K562 (cell line): ENCODE measurements at regions not wholly inside any gene's neighbourhood (a gene's known extent, or its start where the extent isn't known, plus 50 kb on each side); places are given as distances from the start of the nearest gene placed in this dataset.

Source experiments
- ATAC-seq: fragments of 200-7000 bp; cut with Tn5 transposase; 3 replicates; pipeline ENCODE4 v1.9.1; 2020; ENCODE audit warnings: moderate library complexity
- BruUV-seq: library from RNA; stranded (reverse); fragments of 400-500 nt; replicated peaks from 2 replicates; lab custom pipeline; 2021; lab: Mats Ljungman, UMichigan
- CTCF ChIA-PET: fragments of 300-600 bp; formaldehyde crosslinking; extraction: SDS; loops from one replicate; lab custom pipeline; 2021; ENCODE audit warnings: low intra/inter-chr PET ratio; lab: Yijun Ruan, JAX
- POLR2A ChIA-PET: fragments of 300-600, 350-650 bp; sonication (Branson Sonifier 250); formaldehyde crosslinking; extraction: SDS; loops from one replicate; lab custom pipeline; 2021; ENCODE audit warnings: antibody characterized with exemption, inconsistent platforms; lab: Yijun Ruan, JAX
- DNase-seq, 4 experiments: peaks; one replicate each; pipeline versions ENCODE4 v3.0.0 to v3.0.0-alpha.2; 2011 to 2018; ENCODE audit warnings: low spot score in 3 of 4, mixed read lengths in 3 of 4; ENCODE audit errors: extremely low read depth in 1 of 4
- FAIRE-seq: peaks from 2 replicates; lab custom pipeline; 2011; peaks lifted over from hg19 to GRCh38; lab: Jason Lieb, UNC
- H2AFZ ChIP-seq: 2 replicates; pipeline ENCODE4 v1.6.0; 2011; ENCODE audit warnings: low read depth, low read length, control low read depth, inconsistent platforms
- H3K27ac ChIP-seq: fragments of 200-600 bp; 3 replicates; pipeline ENCODE4 v1.8.0; 2011; ENCODE audit warnings: low read depth, mild to moderate bottlenecking, control low read depth, inconsistent platforms, low read length, moderate library complexity, mixed read lengths; ENCODE audit errors: extremely low read depth
- H3K27me3 ChIP-seq, 2 experiments: fragments of 300-600 bp in 1 of 2; 2 replicates in 1 of 2; 3 replicates in 1 of 2; pipeline versions ENCODE4 v1.6.0 to v1.8.0; 2011; ENCODE audit warnings: inconsistent platforms in 2 of 2, low read length in 2 of 2, mild to moderate bottlenecking in 1 of 2, mixed read lengths in 1 of 2, moderate library complexity in 1 of 2; ENCODE audit not compliant: control insufficient read depth in 2 of 2, insufficient read depth in 2 of 2
- H3K36me3 ChIP-seq: fragments of 300-600 bp; 3 replicates; pipeline ENCODE4 v1.8.0; 2011; ENCODE audit warnings: mild to moderate bottlenecking, low read length, inconsistent platforms; ENCODE audit not compliant: control insufficient read depth, insufficient read depth
- H3K4me1 ChIP-seq, 2 experiments: fragments of 200-600 bp in 1 of 2; replicated peaks in 1 of 2; 2 replicates in 1 of 2; 3 replicates in 1 of 2; pipeline versions ENCODE4 v1.5.1 to v1.8.0; 2011; ENCODE audit warnings: inconsistent platforms in 2 of 2, low read length in 2 of 2, mild to moderate bottlenecking in 1 of 2, mixed read lengths in 1 of 2, moderate library complexity in 1 of 2; ENCODE audit not compliant: control insufficient read depth in 2 of 2, insufficient read depth in 2 of 2
- H3K4me2 ChIP-seq: 2 replicates; pipeline ENCODE4 v1.6.1; 2011; ENCODE audit warnings: low read length, control low read depth, inconsistent platforms, mixed read lengths; ENCODE audit not compliant: insufficient read depth
- H3K4me3 ChIP-seq: fragments of 200-600 bp; sonication (generic), shearing (Covaris generic); 2 replicates; pipeline ENCODE4 v1.5.1; 2016; ENCODE audit warnings: control low read depth, inconsistent platforms
- H3K79me2 ChIP-seq: fragments of 200-600 bp; 3 replicates; pipeline ENCODE4 v1.8.0; 2011; ENCODE audit warnings: low read length, inconsistent platforms; ENCODE audit not compliant: control insufficient read depth, insufficient read depth
- H3K9ac ChIP-seq, 2 experiments: 2 replicates each; pipeline versions ENCODE4 v1.6.0 to v1.6.1; 2011; ENCODE audit warnings: low read depth in 2 of 2, low read length in 2 of 2, control low read depth in 1 of 2, inconsistent platforms in 1 of 2, mild to moderate bottlenecking in 1 of 2, mixed read lengths in 1 of 2; ENCODE audit not compliant: insufficient read depth in 1 of 2
- H3K9me1 ChIP-seq: one replicate; pipeline ENCODE4 v1.6.0; 2011; ENCODE audit warnings: inconsistent platforms, mild to moderate bottlenecking, low read length, moderate library complexity; ENCODE audit not compliant: control insufficient read depth, insufficient read depth
- H3K9me3 ChIP-seq: replicated peaks from 2 replicates; pipeline ENCODE4 v1.5.1; 2011; ENCODE audit warnings: low read depth, low read length, inconsistent platforms; ENCODE audit not compliant: control insufficient read depth, insufficient read depth
- H4K20me1 ChIP-seq: replicated peaks from 2 replicates; pipeline ENCODE4 v1.6.1; 2011; ENCODE audit warnings: low read length, inconsistent platforms, mixed read lengths; ENCODE audit not compliant: control insufficient read depth, insufficient read depth
- CEBPB ChIP-seq: fragments of 450-650 bp; IDR thresholded peaks from 2 replicates; pipeline ENCODE4 v1.6.1; 2016; ENCODE audit warnings: missing genetic modification characterization, missing compliant biosample characterization
- GATAD2B ChIP-seq: fragments of 450-650 bp; IDR thresholded peaks from 2 replicates; pipeline ENCODE4 v1.6.1; 2017; ENCODE audit warnings: mild to moderate bottlenecking, borderline replicate concordance
- POLR2AphosphoS5 ChIP-seq: IDR thresholded peaks from 2 replicates; pipeline ENCODE4 v1.6.1; 2011; ENCODE audit warnings: mild to moderate bottlenecking, low read depth, low read length, moderate library complexity; ENCODE audit not compliant: control insufficient read depth, insufficient read depth
- RBM15 ChIP-seq: fragments of 200-400 bp; formaldehyde crosslinking; IDR thresholded peaks from 2 replicates; pipeline ENCODE4 v1.6.1; 2018; ENCODE audit warnings: mild to moderate bottlenecking, low read length, moderate library complexity; ENCODE audit not compliant: insufficient read depth
- SIRT6 ChIP-seq: IDR thresholded peaks from one replicate; pipeline ENCODE4 v1.6.1; 2012; ENCODE audit warnings: low read depth, mild to moderate bottlenecking, control low read depth, inconsistent platforms, low read length, moderate library complexity
- ZNF24 ChIP-seq: fragments of 450-650 bp; IDR thresholded peaks from 2 replicates; pipeline ENCODE4 v1.6.1; 2016
- WGBS: fragments of 100-300 bp; shearing (Covaris generic); methylation state at CpG from one replicate; pipeline ENCODE4 v1.1.6; 2016; ENCODE audit warnings: low coverage, mixed read lengths; ENCODE audit not compliant: insufficient coverage; ENCODE audit errors: missing lambda C conversion rate; 5-methylcytosine and 5-hydroxymethylcytosine counted together
- in situ Hi-C: fragments of 300-500 bp; cut with MboI; formaldehyde crosslinking; loops from 4 replicates; pipeline ENCODE4 v1.15.0; 2018; ENCODE audit warnings: inconsistent platforms, mixed read lengths
- intact Hi-C: fragments of 100-400 bp; cut with micrococcal nuclease; formaldehyde crosslinking; loops from 2 replicates; pipeline ENCODE4 v1.14.2; 2022

DNA sequence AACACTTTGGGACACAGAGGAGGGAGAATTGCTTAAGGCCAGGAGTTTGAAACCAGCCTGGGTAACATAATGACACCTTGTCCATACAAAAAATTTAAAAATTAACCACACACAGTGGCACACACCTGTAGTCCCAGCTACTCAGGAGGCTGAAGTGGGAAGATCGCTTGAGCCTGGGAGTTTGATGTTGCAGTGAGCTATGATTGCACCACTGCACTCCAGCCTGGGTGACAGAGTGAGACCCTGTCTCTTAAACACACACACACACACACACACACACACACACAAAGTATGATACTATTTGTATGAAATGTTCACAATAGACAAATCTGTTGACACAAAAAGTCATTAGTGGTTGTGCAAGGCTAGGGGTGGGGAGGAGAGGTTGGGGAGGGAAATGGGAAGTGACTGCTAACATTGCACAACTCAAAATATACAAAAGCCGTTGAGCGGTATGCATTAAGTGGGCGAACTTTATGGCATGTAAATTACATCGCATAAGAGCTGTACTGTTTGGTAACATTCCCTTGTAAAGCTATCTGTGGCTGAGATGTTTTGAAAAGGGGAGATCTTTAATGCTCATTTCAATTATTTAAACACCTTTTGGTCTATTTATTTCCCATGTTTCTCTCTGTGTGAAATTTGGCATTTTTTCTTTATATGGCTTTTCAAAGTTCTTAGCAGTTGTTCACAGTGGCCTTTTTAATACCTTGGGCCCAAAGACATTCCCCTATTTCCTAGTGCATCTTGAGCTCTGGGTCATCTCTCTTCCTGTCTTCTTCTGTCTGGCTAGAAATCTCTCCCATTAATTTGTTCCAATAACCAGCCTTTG lies 58.9 kb upstream of the ZNF516 start:
- WGBS, result 0% methylated on average over 5 of the region's 5 CpGs
- CTCF ChIA-PET, result no interaction called here
- no TSS peak for BruUV-seq
- DNase-seq, result no peak
- POLR2A ChIA-PET, result interaction anchor here (1.3 kb wide), 1 partner anchor 15 kb away, joined by 3 read pairs; no protein-coding TSS in a partner anchor
- H3K9me1 ChIP-seq, result no peaks in the 10 kb centered on the region
- no peak for TF ChIP-seq RBM15
- no peak for TF ChIP-seq SIRT6
- 0 out of 2 replicates have a peak, but pooled peaks have one; percentile 43 for TF ChIP-seq CEBPB (tag)
- TF ChIP-seq POLR2AphosphoS5, result no peak
- H3K79me2 ChIP-seq, result no peaks in the 10 kb centered on the region
- intact Hi-C loops, result no loop called here
- no peaks in the 10 kb centered on the region for H3K36me3 ChIP-seq
- no peak overlapping the region for H3K9ac ChIP-seq
- no peak overlapping the region for H3K4me2 ChIP-seq
- no peak for FAIRE-seq
- no peak for ATAC-seq
- no peaks in the 10 kb centered on the region for H3K4me1 ChIP-seq
- no peaks in the 10 kb centered on the region for H3K9me3 ChIP-seq
- H3K4me3 ChIP-seq, result no peak overlapping the region
- no peak overlapping the region for H3K27ac ChIP-seq
- in situ Hi-C loops, result no loop called here
- H4K20me1 ChIP-seq, result no peaks in the 10 kb centered on the region
- no peak overlapping the region for H2AFZ ChIP-seq
- peaks cover 0 to under 1% of the 10 kb centered on the region in 2 experiments; a peak in 3 of 5 replicates for H3K27me3 ChIP-seq

DNA sequence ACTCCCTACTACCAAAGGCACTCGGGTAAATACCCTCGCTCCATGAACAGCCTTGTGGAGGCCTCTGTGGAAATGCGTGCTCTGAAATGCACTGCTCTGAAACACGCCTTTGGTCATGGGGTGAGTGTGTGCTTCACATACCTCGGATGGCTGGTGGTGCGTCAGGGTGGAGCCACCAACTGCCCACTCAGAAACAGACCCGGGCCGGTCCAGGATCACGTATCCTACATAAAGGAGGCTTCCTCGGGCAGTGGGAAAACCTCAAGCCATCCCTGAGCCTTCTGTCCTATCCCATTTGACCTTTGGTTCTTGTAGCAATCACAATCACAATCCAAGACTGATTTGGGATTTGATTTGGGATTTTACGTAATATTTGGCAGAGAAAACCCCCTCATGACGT lies 53.5 kb upstream of the ZNF516 start:
- 0% methylated on average over 11 of the region's 12 CpGs for WGBS
- no peak overlapping the region for H3K9ac ChIP-seq
- BruUV-seq, result no TSS peak

More for the DNA sequence above, 53.5 kb upstream of the ZNF516 start:
- CTCF ChIA-PET, result no interaction called here
- no peak for TF ChIP-seq GATAD2B
- TF ChIP-seq ZNF24, result no peak
- TF ChIP-seq, all 486 proteins: peak for 0
- no peak overlapping the region for H3K4me2 ChIP-seq
- no peaks in the 10 kb centered on the region for H3K9me3 ChIP-seq
- H3K9me1 ChIP-seq, result no peaks in the 10 kb centered on the region
- H2AFZ ChIP-seq, result no peak overlapping the region
- in situ Hi-C loops, result no loop called here
- no peaks in the 10 kb centered on the region for H3K36me3 ChIP-seq
- no peaks in the 10 kb centered on the region for H3K4me1 ChIP-seq
- intact Hi-C loops, result no loop called here
- POLR2A ChIA-PET, result no interaction called here
- no peak for DNase-seq
- FAIRE-seq, result no peak
- no peaks in the 10 kb centered on the region for H4K20me1 ChIP-seq
- H3K4me3 ChIP-seq, result no peak overlapping the region
- H3K27ac ChIP-seq, result no peak overlapping the region
- peaks cover 6 to 21% of the 10 kb centered on the region in 2 experiments; a peak in 4 of 5 replicates for H3K27me3 ChIP-seq
- H3K79me2 ChIP-seq, result no peaks in the 10 kb centered on the region
- ATAC-seq, result no peak
